A549 (cell line): ENCODE measurements at regions not wholly inside any gene's neighbourhood (a gene's known extent, or its start where the extent isn't known, plus 50 kb on each side); places are given as distances from the start of the nearest gene placed in this dataset.
"Not testable (repeated sequence)": the region's sequence is repeated elsewhere in the genome, so short reads cannot be mapped to it uniquely, and the experiment has no call there.

Experiments used
- ATAC-seq, 2 experiments: fragments of 200-7000 bp in 1 of 2; fragments of >200 bp in 1 of 2; cut with Nextera tagmentation in 1 of 2; cut with Tn5 transposase in 1 of 2; 3 replicates each; pipeline versions ENCODE4 v1.8.0 to v1.9.1; 2018 to 2020; ENCODE audit warnings: mild to moderate bottlenecking in 1 of 2, moderate library complexity in 1 of 2
- CTCF ChIA-PET: fragments of 300-600 bp; sonication (Branson Sonifier 250); formaldehyde crosslinking; extraction: SDS; loops from one replicate; lab custom pipeline; 2021; ENCODE audit warnings: antibody characterized with exemption, inconsistent platforms; lab: Yijun Ruan, JAX
- POLR2A ChIA-PET: fragments of 350-600 bp; formaldehyde crosslinking; extraction: SDS; loops from one replicate; lab custom pipeline; 2021; ENCODE audit warnings: antibody characterized with exemption, inconsistent platforms; lab: Yijun Ruan, JAX
- DNase-seq, 2 experiments: peaks; one replicate each; pipeline versions ENCODE4 v3.0.0 to v3.0.0-alpha.2; 2011 to 2016; ENCODE audit warnings: low read depth in 1 of 2, low spot score in 1 of 2
- FAIRE-seq: peaks from 2 replicates; lab custom pipeline; 2011; peaks lifted over from hg19 to GRCh38; lab: Jason Lieb, UNC
- H3K27ac ChIP-seq, 2 experiments: fragments of >200 bp; sonication (Bioruptor Twin); formaldehyde crosslinking; 3 replicates each; pipeline ENCODE4 v1.5.1; 2016 to 2017
- H3K4me1 ChIP-seq: fragments of >200 bp; sonication (Bioruptor Twin); formaldehyde crosslinking; 3 replicates; pipeline ENCODE4 v1.6.1; 2016
- H3K4me2 ChIP-seq: fragments of >200 bp; sonication (Bioruptor Twin); formaldehyde crosslinking; 3 replicates; pipeline ENCODE4 v1.6.1; 2016
- H3K4me3 ChIP-seq: fragments of >200 bp; sonication (Bioruptor Twin); formaldehyde crosslinking; 3 replicates; pipeline ENCODE4 v1.5.1; 2016
- H3K9me3 ChIP-seq: fragments of >200 bp; sonication (Bioruptor Twin); formaldehyde crosslinking; 3 replicates; pipeline ENCODE4 v1.6.1; 2016
- BCL3 ChIP-seq: fragments of >200 bp; sonication (Bioruptor Twin); formaldehyde crosslinking; IDR thresholded peaks from 3 replicates; pipeline ENCODE4 v1.6.1; 2016
- FOSB ChIP-seq: fragments of 250-450 bp; sonication (Bioruptor Pico); IDR thresholded peaks from 2 replicates; pipeline ENCODE4 v1.5.0; 2020; ENCODE audit warnings: mild to moderate bottlenecking, moderate library complexity
- FOSL2 ChIP-seq, 2 experiments: fragments of 450-650 bp in 1 of 2; fragments of >200 bp in 1 of 2; sonication (Bioruptor Twin) in 1 of 2; formaldehyde crosslinking; IDR thresholded peaks; 2 replicates each; pipeline versions ENCODE4 v1.5.0 to v1.6.1; 2016 to 2020; ENCODE audit warnings: mild to moderate bottlenecking in 1 of 2, moderate library complexity in 1 of 2
- HOXA7 ChIP-seq: fragments of 250-450 bp; sonication (Bioruptor Pico); IDR thresholded peaks from 2 replicates; pipeline ENCODE4 v1.5.0; 2020; ENCODE audit warnings: mild to moderate bottlenecking, moderate library complexity
- HOXB13 ChIP-seq: fragments of 250-450 bp; sonication (Bioruptor Pico); IDR thresholded peaks from 2 replicates; pipeline ENCODE4 v1.5.0; 2020; ENCODE audit warnings: low read depth, mild to moderate bottlenecking, moderate library complexity
- JUN ChIP-seq, 2 experiments: fragments of >200 bp; sonication (Bioruptor Twin); formaldehyde crosslinking; IDR thresholded peaks; 2 replicates in 1 of 2; 3 replicates in 1 of 2; pipeline ENCODE4 v1.6.1; 2016 to 2017
- NPAS2 ChIP-seq: fragments of 250-450 bp; sonication (Bioruptor Pico); IDR thresholded peaks from 2 replicates; pipeline ENCODE4 v1.8.0; 2022; ENCODE audit warnings: mild to moderate bottlenecking, moderate library complexity, borderline replicate concordance
- NR3C1 ChIP-seq: fragments of >200 bp; sonication (Bioruptor Twin); formaldehyde crosslinking; IDR thresholded peaks from 3 replicates; pipeline ENCODE4 v1.6.1; 2017
- POLR2A ChIP-seq: IDR thresholded peaks from 2 replicates; pipeline ENCODE4 v1.6.1; 2012; ENCODE audit warnings: mild to moderate bottlenecking, low read length
- SREBF2 ChIP-seq: fragments of 450-650 bp; IDR thresholded peaks from 2 replicates; pipeline ENCODE4 v1.6.1; 2014; ENCODE audit warnings: mild to moderate bottlenecking, moderate library complexity
- ZNF302 ChIP-seq: fragments of 250-450 bp; sonication (Bioruptor Pico); IDR thresholded peaks from 2 replicates; pipeline ENCODE4 v1.9.0; 2021; ENCODE audit warnings: inconsistent platforms, mild to moderate bottlenecking, moderate library complexity
- whole genome bisulfite sequencing: methylation state at CpG from one replicate; pipeline ENCODE4 v1.1.6; 2017; ENCODE audit errors: missing lambda C conversion rate; 5-methylcytosine and 5-hydroxymethylcytosine counted together
- TF ChIP-seq, protein P1 (sequence below): fragments of >200 bp; sonication (Bioruptor Twin); formaldehyde crosslinking; IDR thresholded peaks from 3 replicates; pipeline ENCODE4 v1.5.1; 2016
- TF ChIP-seq, protein P2 (sequence below): fragments of 150-350 bp; IDR thresholded peaks from 2 replicates; pipeline ENCODE4 v1.6.1; 2014; ENCODE audit warnings: low read depth, mild to moderate bottlenecking, low read length

GRCh38 chr9:108026718-108027117 lies 537.1 kb upstream of the KLF4 start:
- DNase-seq, ATAC-seq, H3K4me2 ChIP-seq, FAIRE-seq, POLR2A ChIA-PET, H3K4me3 ChIP-seq, H3K4me1 ChIP-seq, H3K27ac ChIP-seq, H3K9me3 ChIP-seq, CTCF ChIA-PET: not testable (repeated sequence)
- WGBS: 72% methylated on average over 4 of the region's 4 CpGs

DNA sequence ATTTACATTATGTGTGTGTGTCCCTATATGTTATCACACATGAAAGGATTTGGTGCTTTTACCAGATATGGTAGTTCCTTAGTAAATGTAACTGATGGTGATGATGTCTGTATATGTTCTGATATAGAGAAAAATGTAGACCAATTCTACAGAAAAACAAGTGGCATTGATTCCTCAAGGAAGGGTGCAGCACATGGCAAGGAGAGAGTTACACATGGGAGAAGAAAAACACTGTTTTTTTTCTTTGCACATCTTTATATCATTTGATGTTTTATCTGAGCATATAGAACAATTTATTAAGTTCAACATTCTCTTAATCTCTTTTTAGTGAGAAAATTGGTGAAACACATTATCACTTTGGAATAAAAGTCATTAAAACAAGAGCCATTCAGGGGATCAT lies 535.0 kb upstream of the KLF4 start:
- ATAC-seq: no peak
- POLR2A ChIA-PET: no interaction called here
- H3K4me2 ChIP-seq: no peak overlapping the region

DNA sequence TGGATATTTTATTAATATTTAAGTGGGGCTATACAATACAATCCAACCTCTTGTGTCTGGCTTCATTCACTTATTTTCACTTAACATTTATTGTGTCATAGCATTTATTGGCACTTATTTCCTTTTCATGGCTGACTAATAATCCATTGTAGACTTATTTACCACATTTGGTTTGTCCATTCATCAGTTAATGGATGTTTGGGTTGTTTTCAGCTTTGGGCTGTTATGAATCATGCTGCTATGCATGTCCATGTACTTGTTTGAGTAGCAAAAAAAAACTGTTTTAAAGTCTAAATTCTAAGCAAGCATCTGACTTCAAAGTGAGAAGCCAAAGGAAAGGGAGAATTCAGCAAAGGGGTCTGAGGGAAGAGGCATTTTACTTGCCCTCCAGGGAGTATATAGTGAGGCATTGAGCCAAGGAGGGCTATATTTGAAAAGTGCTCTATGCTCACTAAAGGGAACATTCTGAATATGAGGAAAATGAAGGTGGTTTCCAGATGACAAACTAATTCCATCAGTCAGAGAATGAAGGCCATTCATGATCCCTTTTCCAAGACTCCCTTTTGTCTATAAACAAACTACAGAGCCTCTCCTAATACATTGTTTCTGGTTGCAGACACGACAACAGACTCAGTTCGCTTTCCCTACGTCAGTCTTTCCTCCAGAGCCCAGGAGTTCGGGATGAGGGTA lies 532.8 kb upstream of the KLF4 start:
- H3K9me3 ChIP-seq: no peaks in the 10 kb centered on the region
- DNase-seq: no peak
- ChIA-PET CTCF (interaction anchor here (0.6 kb wide), 1 partner anchor 52 kb away, joined by 3 read pairs; no protein-coding TSS in a partner anchor), POLR2A (no interaction called here)
- no peak for TF ChIP-seq NPAS2 (CRISPR knock-in tag)
- no peak for TF ChIP-seq BCL3
- no peak for TF ChIP-seq FOSL2 (IDR thresholded peaks at IDR 0.05)
- no peak for TF ChIP-seq FOSL2 (CRISPR knock-in tag; IDR thresholded peaks at IDR 0.05)
- no peak overlapping the region for H3K27ac ChIP-seq
- peaks cover 9% of the 10 kb centered on the region; the same call in 2 of the 3 replicates for H3K4me1 ChIP-seq
- no peak for FAIRE-seq
- no peak overlapping the region for H3K4me3 ChIP-seq
- no peak overlapping the region for H3K4me2 ChIP-seq
- WGBS: 76% methylated on average over 4 of the region's 4 CpGs
- ATAC-seq: no peak

More for the DNA sequence above, 535.0 kb upstream of the KLF4 start:
- H3K4me1 ChIP-seq: peaks cover 9% of the 10 kb centered on the region; the same call in 2 of the 3 replicates
- no peak overlapping the region for H3K27ac ChIP-seq
- TF ChIP-seq HOXB13 (CRISPR knock-in tag): no peak
- no peak for TF ChIP-seq SREBF2
- TF ChIP-seq FOSL2 (IDR thresholded peaks at IDR 0.05): no peak
- no peak for TF ChIP-seq FOSL2 (CRISPR knock-in tag; IDR thresholded peaks at IDR 0.05)
- no peak for TF ChIP-seq ZNF302
- TF ChIP-seq POLR2A: no peak
- TF ChIP-seq, protein P1, sequence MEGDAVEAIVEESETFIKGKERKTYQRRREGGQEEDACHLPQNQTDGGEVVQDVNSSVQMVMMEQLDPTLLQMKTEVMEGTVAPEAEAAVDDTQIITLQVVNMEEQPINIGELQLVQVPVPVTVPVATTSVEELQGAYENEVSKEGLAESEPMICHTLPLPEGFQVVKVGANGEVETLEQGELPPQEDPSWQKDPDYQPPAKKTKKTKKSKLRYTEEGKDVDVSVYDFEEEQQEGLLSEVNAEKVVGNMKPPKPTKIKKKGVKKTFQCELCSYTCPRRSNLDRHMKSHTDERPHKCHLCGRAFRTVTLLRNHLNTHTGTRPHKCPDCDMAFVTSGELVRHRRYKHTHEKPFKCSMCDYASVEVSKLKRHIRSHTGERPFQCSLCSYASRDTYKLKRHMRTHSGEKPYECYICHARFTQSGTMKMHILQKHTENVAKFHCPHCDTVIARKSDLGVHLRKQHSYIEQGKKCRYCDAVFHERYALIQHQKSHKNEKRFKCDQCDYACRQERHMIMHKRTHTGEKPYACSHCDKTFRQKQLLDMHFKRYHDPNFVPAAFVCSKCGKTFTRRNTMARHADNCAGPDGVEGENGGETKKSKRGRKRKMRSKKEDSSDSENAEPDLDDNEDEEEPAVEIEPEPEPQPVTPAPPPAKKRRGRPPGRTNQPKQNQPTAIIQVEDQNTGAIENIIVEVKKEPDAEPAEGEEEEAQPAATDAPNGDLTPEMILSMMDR: no peak
- TF ChIP-seq FOSB (CRISPR knock-in tag): no peak
- no peak for TF ChIP-seq HOXA7 (CRISPR knock-in tag)
- TF ChIP-seq JUN (IDR thresholded peaks at IDR 0.05): no peak
- no peak for TF ChIP-seq NR3C1
- TF ChIP-seq, protein P2, sequence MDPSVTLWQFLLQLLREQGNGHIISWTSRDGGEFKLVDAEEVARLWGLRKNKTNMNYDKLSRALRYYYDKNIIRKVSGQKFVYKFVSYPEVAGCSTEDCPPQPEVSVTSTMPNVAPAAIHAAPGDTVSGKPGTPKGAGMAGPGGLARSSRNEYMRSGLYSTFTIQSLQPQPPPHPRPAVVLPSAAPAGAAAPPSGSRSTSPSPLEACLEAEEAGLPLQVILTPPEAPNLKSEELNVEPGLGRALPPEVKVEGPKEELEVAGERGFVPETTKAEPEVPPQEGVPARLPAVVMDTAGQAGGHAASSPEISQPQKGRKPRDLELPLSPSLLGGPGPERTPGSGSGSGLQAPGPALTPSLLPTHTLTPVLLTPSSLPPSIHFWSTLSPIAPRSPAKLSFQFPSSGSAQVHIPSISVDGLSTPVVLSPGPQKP: no peak
- no peak for TF ChIP-seq BCL3
- no peak for FAIRE-seq
- no peak overlapping the region for H3K4me3 ChIP-seq
- no peaks in the 10 kb centered on the region for H3K9me3 ChIP-seq
- CTCF ChIA-PET: interaction anchor here (3.6 kb wide), 1 partner anchor 11 kb away, joined by 14 read pairs; no protein-coding TSS in a partner anchor
- DNase-seq: no peak
